ENCODE measurements at regions not wholly inside any gene's neighbourhood (a gene's known extent, or its start where the extent isn't known, plus 50 kb on each side); places are given as distances from the start of the nearest gene placed in this dataset.

- TF ChIP-seq CTCF (IDR thresholded peaks at IDR 0.05): no peak
- no peak for TF ChIP-seq POLR2A (IDR thresholded peaks at IDR 0.05)
These were observed 96.6 kb downstream of the SUDS3 start for GRCh38 chr12:118472940-118473339.

All from thyroid gland (tissue), 4 donors.